HL-60 (cell line): ENCODE measurements at regions not wholly inside any gene's neighbourhood (a gene's known extent, or its start where the extent isn't known, plus 50 kb on each side); places are given as distances from the start of the nearest gene placed in this dataset.

Experiments
- DNase-seq, 2 experiments: peaks; one replicate each; pipeline ENCODE4 v3.0.0-alpha.2; 2010 to 2020; ENCODE audit warnings: low read depth in 1 of 2, low spot score in 1 of 2
- H3K27ac ChIP-seq: fragments of 250-450 bp; sonication (Bioruptor Pico); replicated peaks from 2 replicates; pipeline ENCODE4 v1.5.1; 2020; ENCODE audit warnings: mild to moderate bottlenecking, moderate library complexity
- H3K27me3 ChIP-seq: fragments of 250-450 bp; sonication (Bioruptor Pico); 2 replicates; pipeline ENCODE4 v1.5.1; 2021; ENCODE audit warnings: mild to moderate bottlenecking, moderate library complexity; ENCODE audit not compliant: insufficient read depth, poor library complexity, severe bottlenecking
- H3K4me3 ChIP-seq: replicated peaks from 2 replicates; pipeline ENCODE4 v1.5.1; 2011; ENCODE audit warnings: mild to moderate bottlenecking, control low read depth, low read length; ENCODE audit not compliant: insufficient read depth
- GABPA ChIP-seq: IDR thresholded peaks from 2 replicates; pipeline ENCODE4 v1.6.1; 2012; ENCODE audit warnings: low read depth
- POLR2AphosphoS5 ChIP-seq: IDR thresholded peaks from 2 replicates; pipeline ENCODE4 v1.6.1; 2012; ENCODE audit warnings: low read depth
- REST ChIP-seq: IDR thresholded peaks from 2 replicates; pipeline ENCODE4 v1.6.1; 2012; ENCODE audit warnings: low read depth; ENCODE audit not compliant: insufficient replicate concordance
- SPI1 ChIP-seq: IDR thresholded peaks from 2 replicates; pipeline ENCODE4 v1.6.1; 2012; ENCODE audit warnings: low read depth, mild to moderate bottlenecking, borderline replicate concordance
- TF ChIP-seq, protein P1 (sequence below): IDR thresholded peaks from one replicate; pipeline ENCODE4 v1.5.1; 2011; ENCODE audit warnings: low read length, control low read depth, inconsistent platforms; ENCODE audit not compliant: insufficient read depth

GRCh38 chrX:106397788-106398538 lies 213.8 kb upstream of the RADX start:
- TF ChIP-seq SPI1 (no peak), POLR2AphosphoS5 (no peak), GABPA (no peak), REST (no peak)
- TF ChIP-seq, protein P1, sequence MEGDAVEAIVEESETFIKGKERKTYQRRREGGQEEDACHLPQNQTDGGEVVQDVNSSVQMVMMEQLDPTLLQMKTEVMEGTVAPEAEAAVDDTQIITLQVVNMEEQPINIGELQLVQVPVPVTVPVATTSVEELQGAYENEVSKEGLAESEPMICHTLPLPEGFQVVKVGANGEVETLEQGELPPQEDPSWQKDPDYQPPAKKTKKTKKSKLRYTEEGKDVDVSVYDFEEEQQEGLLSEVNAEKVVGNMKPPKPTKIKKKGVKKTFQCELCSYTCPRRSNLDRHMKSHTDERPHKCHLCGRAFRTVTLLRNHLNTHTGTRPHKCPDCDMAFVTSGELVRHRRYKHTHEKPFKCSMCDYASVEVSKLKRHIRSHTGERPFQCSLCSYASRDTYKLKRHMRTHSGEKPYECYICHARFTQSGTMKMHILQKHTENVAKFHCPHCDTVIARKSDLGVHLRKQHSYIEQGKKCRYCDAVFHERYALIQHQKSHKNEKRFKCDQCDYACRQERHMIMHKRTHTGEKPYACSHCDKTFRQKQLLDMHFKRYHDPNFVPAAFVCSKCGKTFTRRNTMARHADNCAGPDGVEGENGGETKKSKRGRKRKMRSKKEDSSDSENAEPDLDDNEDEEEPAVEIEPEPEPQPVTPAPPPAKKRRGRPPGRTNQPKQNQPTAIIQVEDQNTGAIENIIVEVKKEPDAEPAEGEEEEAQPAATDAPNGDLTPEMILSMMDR, result no peak
- H3K27ac ChIP-seq, result no peak overlapping the region
- DNase-seq, result no peak
- no peak overlapping the region for H3K4me3 ChIP-seq
- H3K27me3 ChIP-seq, result no peaks in the 10 kb centered on the region

- H3K4me3 ChIP-seq, result no peak overlapping the region
- no peak for TF ChIP-seq POLR2AphosphoS5
- TF ChIP-seq, protein P1, result no peak
- TF ChIP-seq SPI1, result no peak
- TF ChIP-seq REST, result no peak
- no peak for TF ChIP-seq GABPA
- no peak for DNase-seq
- H3K27me3 ChIP-seq, result no peaks in the 10 kb centered on the region
- H3K27ac ChIP-seq, result no peak overlapping the region
Measured at GRCh38 chrX:106401965-106402559, 209.7 kb upstream of the RADX start.

DNA sequence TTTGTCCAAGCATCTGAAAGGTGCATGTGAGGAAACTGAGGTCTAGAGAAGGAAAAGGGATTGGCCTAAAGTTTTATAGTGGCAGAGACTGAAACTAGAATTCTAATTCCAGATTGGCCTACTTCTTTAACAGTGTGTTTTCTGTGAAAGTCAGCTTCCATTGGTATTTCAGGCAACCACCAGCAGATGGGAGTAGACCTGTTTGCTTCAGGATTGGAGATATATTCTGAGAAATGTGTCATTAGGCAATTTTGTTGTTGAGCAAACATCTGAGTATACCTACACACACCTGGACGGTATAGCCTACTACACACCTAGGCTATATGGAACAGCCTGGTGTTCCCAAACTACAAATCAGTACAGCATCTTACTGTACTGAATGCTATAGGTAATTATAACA lies 207.3 kb upstream of the RADX start:
- no peak overlapping the region for H3K27ac ChIP-seq

More for the DNA sequence above, 207.3 kb upstream of the RADX start:
- TF ChIP-seq REST (no peak), SPI1 (no peak), GABPA (no peak), POLR2AphosphoS5 (no peak)
- TF ChIP-seq, protein P1, result no peak
- Histone ChIP-seq H3K4me3 (no peak overlapping the region), H3K27me3 (no peaks in the 10 kb centered on the region)
- no peak for DNase-seq
